GM19023 (cell line): ENCODE measurements at regions not wholly inside any gene's neighbourhood (a gene's known extent, or its start where the extent isn't known, plus 50 kb on each side); places are given as distances from the start of the nearest gene placed in this dataset.

Experiments
- ATAC-seq: cut with Tn5 transposase; IDR thresholded peaks from one replicate; pipeline ENCODE4 v1.9.1; 2021; ENCODE audit warnings: mild to moderate bottlenecking, moderate library complexity; ENCODE audit not compliant: unreplicated experiment

DNA sequence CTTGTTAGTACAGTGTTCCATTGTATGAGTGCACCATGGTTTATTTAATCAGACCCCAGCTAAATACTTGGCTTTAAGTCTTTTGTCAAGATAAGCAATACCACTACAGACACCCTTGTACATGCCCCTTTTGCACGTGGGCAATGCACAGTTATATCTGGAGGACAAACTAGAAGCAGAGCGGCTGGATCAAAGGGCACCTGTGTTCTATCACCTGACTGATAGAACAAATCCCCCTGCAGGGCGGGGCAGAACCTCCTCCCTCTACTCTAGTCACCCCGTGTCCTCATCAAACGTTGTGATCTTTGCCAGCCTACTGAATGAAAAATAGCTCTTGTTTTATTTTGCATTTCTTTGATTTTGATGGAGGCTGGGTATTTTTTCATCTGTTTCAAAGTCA is 314.9 kb downstream of the TLE3 start:
- ATAC-seq = no peak

- ATAC-seq = no peak
Observed at GRCh38 chr15:69783211-69783610, 314.5 kb downstream of the TLE3 start.

DNA sequence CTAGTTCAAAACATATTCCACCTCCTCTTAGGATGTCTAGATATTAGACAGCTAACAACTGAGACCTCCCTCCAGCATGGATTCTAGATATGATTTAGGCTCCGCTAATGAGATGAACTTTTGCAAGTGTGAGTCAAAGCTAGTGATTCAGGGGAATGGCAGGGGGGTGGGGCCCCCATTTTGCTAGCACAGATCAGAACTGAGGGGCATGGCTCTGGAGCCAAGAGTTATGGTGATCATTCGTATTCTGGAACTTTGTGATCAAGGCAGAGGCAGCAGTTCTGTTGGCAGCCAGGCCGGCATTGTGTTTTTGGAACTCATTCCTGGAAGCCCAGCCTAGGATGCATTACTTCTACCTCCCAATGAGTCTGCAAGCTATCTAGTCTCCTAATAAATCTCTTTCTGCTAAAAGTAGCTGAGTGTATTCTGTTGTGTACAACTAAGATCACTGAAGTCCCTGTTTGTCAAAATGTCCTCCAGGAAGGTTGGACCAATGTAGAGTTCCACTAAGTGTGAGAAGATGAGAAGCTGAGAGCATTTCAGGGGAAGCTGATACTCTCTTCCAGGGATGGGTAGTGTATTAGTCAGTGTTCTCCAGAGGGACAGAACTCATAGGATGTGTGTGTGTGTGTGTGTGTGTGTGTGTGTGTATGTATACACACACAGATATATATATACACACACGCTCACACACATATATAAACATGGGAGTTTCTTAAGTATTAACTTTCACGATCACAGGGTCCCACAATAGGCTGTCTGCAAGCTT is 312.7 kb downstream of the TLE3 start:
- no peak for ATAC-seq

DNA sequence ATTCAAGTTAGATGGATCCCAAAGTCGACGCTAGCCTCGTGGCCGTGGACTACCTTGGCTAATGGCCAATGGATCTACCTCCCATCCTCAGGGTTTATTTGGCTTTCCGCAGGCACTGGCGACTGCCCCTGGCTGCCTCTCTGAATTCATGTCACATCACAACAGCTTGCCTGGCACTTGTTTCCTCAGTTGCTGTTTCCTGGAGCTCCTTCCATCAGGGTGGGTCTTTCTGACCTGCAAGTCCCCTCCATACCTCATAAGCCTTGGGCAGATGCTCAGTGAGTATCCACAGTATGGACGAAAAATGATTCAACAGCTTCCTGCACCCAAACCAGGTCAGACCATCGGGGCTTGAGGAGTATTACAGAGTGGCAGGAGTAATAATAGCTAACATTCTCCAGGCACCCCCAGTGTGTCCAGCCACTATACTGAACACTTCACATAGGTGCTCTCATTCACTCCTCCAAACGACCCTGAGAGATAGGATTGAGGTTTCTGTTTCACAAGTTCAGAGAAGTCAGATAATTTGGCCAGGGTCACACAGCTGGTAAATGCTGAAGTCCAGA is 311.5 kb downstream of the TLE3 start:
- no peak for ATAC-seq

GRCh38 chr15:69787791-69788190 is 309.9 kb downstream of the TLE3 start:
- ATAC-seq = no peak

DNA sequence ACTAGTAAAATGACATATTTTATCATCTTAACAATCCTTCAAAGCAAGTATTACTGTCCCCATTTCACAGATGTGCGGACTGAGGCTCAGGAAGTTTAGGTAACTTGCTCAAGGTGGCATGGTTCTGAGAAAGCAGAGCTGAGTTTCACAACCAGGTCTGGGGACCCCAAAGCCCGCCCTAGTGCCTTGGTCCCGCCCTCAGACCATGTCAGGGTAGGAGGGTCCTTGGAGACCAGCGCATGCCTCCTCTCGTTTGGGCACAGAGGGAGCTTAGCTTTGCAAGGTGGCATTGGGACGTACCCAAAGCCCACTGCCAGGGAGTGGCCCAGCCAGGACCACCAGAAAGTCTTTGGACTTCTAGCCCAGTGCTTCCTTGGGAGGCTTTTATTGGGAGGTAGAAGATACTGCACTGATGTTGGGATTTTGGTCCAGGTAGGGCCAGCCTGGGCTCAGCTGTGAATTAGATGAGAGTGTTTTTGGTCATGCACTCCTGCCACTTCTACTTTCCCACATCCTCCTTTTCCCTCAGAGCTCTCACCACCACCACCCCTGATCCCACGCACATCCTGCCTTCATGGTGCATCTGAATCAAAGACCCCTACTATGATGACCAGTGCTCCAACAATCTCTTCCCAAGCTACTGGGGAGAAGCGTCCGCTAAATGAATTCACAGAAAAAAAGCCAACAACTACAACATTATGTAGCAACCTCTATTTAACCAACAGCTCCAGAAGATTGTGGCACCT is 307.9 kb downstream of the TLE3 start:
- ATAC-seq = no peak

GRCh38 chr15:69790632-69791031 is 307.1 kb downstream of the TLE3 start:
- ATAC-seq = no peak

DNA sequence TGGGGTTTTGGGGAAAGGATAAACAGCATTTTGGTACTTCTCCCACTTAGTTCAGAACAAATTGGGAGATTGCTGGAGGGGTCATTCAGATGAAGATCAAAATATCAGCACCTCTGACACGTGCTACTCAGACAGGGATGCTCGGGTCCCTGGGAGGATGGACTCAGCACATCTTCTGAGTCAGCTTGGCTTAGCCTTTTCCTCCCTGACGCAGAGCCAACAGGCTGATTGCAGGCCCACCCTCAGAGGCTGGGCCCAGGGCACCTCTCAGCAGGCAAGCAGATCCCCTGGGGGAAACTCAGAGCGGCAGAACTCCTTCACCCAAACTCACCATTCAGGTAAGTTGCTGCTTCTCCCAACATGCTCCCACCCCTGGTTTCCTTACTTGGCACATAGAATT is 304.9 kb downstream of the TLE3 start:
- ATAC-seq = no peak

DNA sequence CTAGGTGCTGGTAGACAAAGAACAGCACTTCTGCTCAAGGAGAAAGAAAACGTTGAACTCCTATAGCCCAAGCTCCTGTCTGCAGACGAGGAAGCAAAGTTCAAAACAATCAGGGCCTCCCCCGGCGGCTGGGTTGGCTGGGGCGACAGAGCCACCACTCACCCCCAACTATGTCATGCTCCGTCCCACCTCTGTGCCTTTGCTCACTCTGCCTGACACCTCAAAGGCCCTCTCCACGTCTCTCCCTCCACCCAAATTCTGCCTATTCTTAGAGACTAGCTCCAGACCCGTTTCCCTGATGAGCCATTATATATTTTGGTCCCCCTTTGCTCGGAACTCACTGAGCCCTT is 304.3 kb downstream of the TLE3 start:
- ATAC-seq = no peak

DNA sequence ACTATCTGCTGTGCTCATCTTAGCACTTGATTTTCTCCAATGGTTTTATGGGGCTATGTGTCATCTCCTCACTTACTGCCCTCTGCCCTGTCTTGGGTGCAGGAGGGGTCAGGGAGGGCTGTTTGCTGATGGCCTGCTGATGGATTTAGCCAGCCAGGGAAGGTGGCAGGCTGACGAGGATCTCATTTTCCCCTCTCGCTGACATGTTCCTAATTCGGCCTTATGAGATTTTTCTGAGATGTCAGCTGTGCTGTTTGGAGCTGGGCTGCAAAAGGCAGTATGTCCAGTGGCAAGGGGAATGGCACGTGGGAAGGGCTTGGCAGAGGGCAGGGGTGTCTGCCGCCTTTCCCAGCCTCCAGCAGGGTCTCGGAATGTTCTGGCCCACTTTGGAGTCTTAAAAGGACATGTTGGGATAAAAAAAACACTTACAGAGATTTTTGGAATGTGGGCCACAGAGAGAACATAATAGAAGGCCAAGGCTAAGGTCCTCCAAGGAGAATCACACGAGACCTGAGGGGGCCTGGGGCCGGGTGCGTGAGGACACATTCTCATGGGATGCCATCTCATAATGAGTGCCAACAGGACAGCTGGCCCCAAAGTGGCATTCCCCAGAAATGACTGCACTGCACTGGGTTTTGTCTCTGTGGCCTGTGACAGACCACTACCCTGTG is 303.8 kb downstream of the TLE3 start:
- no peak for ATAC-seq

- no peak for ATAC-seq
Observed at GRCh38 chr15:69794645-69795469, 302.9 kb downstream of the TLE3 start.

DNA sequence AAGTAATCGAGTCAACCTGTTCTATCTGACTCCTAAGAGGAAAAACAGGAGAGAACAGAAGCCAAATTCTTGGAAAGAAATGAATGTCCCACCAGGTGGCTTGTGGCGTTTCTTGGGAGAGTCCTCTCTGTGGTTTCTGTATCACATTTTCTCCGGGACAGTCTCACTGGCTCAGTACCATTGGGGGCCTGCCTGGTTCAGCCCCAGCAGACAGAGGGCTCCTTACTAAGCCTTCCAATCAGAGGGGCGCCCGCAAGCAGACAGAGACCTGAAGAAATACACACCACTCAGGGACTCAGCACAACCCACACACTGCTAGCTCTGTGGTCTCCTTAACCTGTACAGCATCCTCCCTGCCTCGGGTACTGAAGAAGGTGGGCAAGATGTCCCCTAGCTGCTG is 302.1 kb downstream of the TLE3 start:
- no peak for ATAC-seq

- no peak for ATAC-seq
Observed at GRCh38 chr15:69797051-69797595, 300.6 kb downstream of the TLE3 start.

DNA sequence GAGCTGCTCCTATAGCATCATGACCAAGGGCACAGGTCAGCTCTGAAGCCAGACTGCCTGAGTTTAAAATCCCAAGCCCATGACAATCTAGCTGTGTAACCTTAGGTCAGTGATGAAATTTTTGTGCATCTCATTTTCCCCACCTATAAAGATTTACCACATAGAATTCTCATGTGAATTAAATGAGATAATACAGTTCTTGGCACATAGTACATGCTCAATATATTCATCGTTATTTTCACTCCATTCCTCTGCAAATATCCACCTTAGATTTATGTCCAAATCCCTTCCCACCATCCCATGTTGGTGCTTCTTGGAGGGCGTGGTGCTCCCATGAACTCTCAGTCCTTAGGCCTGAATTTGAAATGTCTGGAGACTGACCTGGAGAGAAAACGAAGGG is 300.1 kb downstream of the TLE3 start:
- no peak for ATAC-seq

GRCh38 chr15:69798481-69799250 is 299.1 kb downstream of the TLE3 start:
- no peak for ATAC-seq

GRCh38 chr15:69801144-69801543 is 296.6 kb downstream of the TLE3 start:
- ATAC-seq = no peak

- no peak for ATAC-seq
Observed at GRCh38 chr15:69802432-69802831, 295.3 kb downstream of the TLE3 start.

- no peak for ATAC-seq
Observed at GRCh38 chr15:69804786-69805185, 292.9 kb downstream of the TLE3 start.

DNA sequence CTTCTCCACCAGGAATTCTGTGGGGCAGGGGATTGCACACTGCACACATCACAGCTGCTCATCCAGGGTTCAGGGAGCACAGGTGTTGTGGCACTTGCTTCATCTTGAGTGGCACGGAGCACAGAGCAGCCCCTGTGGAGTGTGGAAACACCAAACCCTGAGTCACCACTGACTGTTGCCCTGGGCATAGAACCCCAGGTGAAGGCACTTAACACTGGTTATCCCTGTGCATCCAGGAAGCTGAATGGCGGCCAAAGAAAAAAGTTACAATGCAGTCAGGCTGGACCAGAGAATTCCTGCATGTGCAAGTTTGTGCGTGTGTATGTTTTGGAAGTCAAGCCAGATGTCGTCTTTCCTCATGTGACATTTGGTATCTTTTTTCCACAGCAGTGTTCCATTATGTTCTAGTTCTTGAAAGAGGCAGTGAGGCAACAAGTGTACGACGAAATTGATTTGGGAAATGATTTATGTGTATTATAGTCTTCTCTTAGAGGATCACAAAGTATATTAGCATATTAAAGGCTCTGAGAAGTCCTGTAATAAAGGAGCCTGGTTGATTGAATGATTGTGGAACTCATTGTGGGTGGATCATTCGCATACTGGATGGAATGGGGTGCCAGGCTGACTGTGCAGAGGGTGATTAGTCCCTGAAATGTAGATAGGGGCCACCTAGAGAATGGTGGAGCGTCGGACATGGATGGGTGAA is 292.3 kb downstream of the TLE3 start:
- no peak for ATAC-seq
